OCI-LY7 (cell line): ENCODE measurements at regions not wholly inside any gene's neighbourhood (a gene's known extent, or its start where the extent isn't known, plus 50 kb on each side); places are given as distances from the start of the nearest gene placed in this dataset.

Experiments
- BruUV-seq: library from RNA; stranded (reverse); fragments of 400-500 nt; replicated peaks from 2 replicates; lab custom pipeline; 2021; lab: Mats Ljungman, UMichigan
- CTCF ChIA-PET: fragments of 300-600 bp; sonication (Branson Sonifier 250); formaldehyde crosslinking; loops from one replicate; lab custom pipeline; 2022; ENCODE audit warnings: antibody characterized with exemption; ENCODE audit not compliant: unreplicated experiment; lab: Charles Lee
- POLR2A ChIA-PET: fragments of 300-600 bp; sonication (Branson Sonifier 250); formaldehyde crosslinking; loops from one replicate; lab custom pipeline; 2022; ENCODE audit warnings: antibody characterized with exemption; lab: Charles Lee
- DNase-seq: peaks from one replicate; pipeline ENCODE4 v3.0.0-alpha.2; 2015; ENCODE audit warnings: low spot score
- H2AFZ ChIP-seq: fragments of 200-600 bp; sonication (generic), shearing (Covaris generic); 2 replicates; pipeline ENCODE4 v1.6.1; 2014; ENCODE audit warnings: mild to moderate bottlenecking, antibody characterized with exemption, low read length, moderate library complexity
- H3K27ac ChIP-seq: fragments of 200-600 bp; sonication (generic); 2 replicates; pipeline ENCODE4 v1.5.1; 2014; ENCODE audit warnings: mixed run types, low read depth, mild to moderate bottlenecking, moderate library complexity, low read length, inconsistent platforms; ENCODE audit not compliant: poor library complexity, severe bottlenecking
- H3K36me3 ChIP-seq: fragments of 200-600 bp; sonication (generic); 2 replicates; pipeline ENCODE4 v1.6.1; 2014; ENCODE audit warnings: mild to moderate bottlenecking, antibody characterized with exemption, low read length, moderate library complexity, mixed read lengths; ENCODE audit not compliant: insufficient read depth
- H3K4me1 ChIP-seq: fragments of 200-600 bp; sonication (generic); 2 replicates; pipeline ENCODE4 v1.5.1; 2014; ENCODE audit warnings: mild to moderate bottlenecking, low read length; ENCODE audit not compliant: insufficient read depth, poor library complexity, severe bottlenecking
- H3K4me2 ChIP-seq: fragments of 200-600 bp; sonication (generic); 2 replicates; pipeline ENCODE4 v1.6.1; 2014; ENCODE audit warnings: mild to moderate bottlenecking, low read length
- H3K4me3 ChIP-seq: fragments of 200-600 bp; sonication (generic); 2 replicates; pipeline ENCODE4 v1.5.1; 2014; ENCODE audit warnings: mild to moderate bottlenecking, low read depth, low read length; ENCODE audit not compliant: poor library complexity, severe bottlenecking
- H3K79me2 ChIP-seq: fragments of 200-600 bp; sonication (generic); 2 replicates; pipeline ENCODE4 v1.6.1; 2016; ENCODE audit warnings: low read depth, mild to moderate bottlenecking, low read length, moderate library complexity, mixed read lengths; ENCODE audit not compliant: insufficient read depth
- H3K9me2 ChIP-seq: fragments of 200-600 bp; sonication (generic); 2 replicates; pipeline ENCODE4 v1.6.1; 2016; ENCODE audit warnings: mild to moderate bottlenecking, low read length, mixed read lengths; ENCODE audit not compliant: insufficient read depth
- H3K9me3 ChIP-seq: fragments of 200-600 bp; sonication (generic); 2 replicates; pipeline ENCODE4 v1.6.1; 2014; ENCODE audit warnings: mild to moderate bottlenecking, mixed run types, low read length, mixed read lengths
- H4K20me1 ChIP-seq: fragments of 200-600 bp; sonication (generic); 2 replicates; pipeline ENCODE4 v1.6.1; 2014; ENCODE audit warnings: mild to moderate bottlenecking, antibody characterized with exemption, low read length, moderate library complexity, mixed read lengths; ENCODE audit not compliant: insufficient read depth
- EZH2phosphoT487 ChIP-seq: fragments of 200-600 bp; sonication (generic); IDR thresholded peaks from 2 replicates; pipeline ENCODE4 v1.6.1; 2018; ENCODE audit warnings: low read depth, borderline replicate concordance, mild to moderate bottlenecking, mixed run types, antibody characterized with exemption, low read length, moderate library complexity, mixed read lengths
- intact Hi-C: fragments of 100-400 bp; cut with micrococcal nuclease; formaldehyde crosslinking; loops from one replicate; pipeline ENCODE4 v1.10.0; 2022; ENCODE audit not compliant: unreplicated experiment
- TF ChIP-seq, protein P1 (sequence below): fragments of 200-600 bp; sonication (generic); conservative IDR thresholded peaks from 2 replicates; pipeline ENCODE4 v1.5.1; 2014; ENCODE audit warnings: mild to moderate bottlenecking, antibody characterized with exemption, low read length, moderate library complexity, mixed read lengths

GRCh38 chr9:14533867-14534640 is 159.2 kb downstream of the ZDHHC21 start:
- H3K4me2 ChIP-seq = no peak overlapping the region
- ChIA-PET CTCF (no interaction called here), POLR2A (no interaction called here)
- no peaks in the 10 kb centered on the region for H3K9me3 ChIP-seq
- no peak overlapping the region for H2AFZ ChIP-seq
- intact Hi-C loops = no loop called here
- H3K36me3 ChIP-seq = no peaks in the 10 kb centered on the region
- no peaks in the 10 kb centered on the region for H3K79me2 ChIP-seq
- H3K9me2 ChIP-seq = no peaks in the 10 kb centered on the region
- no TSS peak for BruUV-seq
- H3K27ac ChIP-seq = no peak overlapping the region
- no peak for DNase-seq
- H3K4me3 ChIP-seq = no peak overlapping the region
- H4K20me1 ChIP-seq = no peaks in the 10 kb centered on the region
- TF ChIP-seq EZH2phosphoT487 = no peak
- TF ChIP-seq, protein P1, sequence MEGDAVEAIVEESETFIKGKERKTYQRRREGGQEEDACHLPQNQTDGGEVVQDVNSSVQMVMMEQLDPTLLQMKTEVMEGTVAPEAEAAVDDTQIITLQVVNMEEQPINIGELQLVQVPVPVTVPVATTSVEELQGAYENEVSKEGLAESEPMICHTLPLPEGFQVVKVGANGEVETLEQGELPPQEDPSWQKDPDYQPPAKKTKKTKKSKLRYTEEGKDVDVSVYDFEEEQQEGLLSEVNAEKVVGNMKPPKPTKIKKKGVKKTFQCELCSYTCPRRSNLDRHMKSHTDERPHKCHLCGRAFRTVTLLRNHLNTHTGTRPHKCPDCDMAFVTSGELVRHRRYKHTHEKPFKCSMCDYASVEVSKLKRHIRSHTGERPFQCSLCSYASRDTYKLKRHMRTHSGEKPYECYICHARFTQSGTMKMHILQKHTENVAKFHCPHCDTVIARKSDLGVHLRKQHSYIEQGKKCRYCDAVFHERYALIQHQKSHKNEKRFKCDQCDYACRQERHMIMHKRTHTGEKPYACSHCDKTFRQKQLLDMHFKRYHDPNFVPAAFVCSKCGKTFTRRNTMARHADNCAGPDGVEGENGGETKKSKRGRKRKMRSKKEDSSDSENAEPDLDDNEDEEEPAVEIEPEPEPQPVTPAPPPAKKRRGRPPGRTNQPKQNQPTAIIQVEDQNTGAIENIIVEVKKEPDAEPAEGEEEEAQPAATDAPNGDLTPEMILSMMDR = no peak
- H3K4me1 ChIP-seq = no peaks in the 10 kb centered on the region

DNA sequence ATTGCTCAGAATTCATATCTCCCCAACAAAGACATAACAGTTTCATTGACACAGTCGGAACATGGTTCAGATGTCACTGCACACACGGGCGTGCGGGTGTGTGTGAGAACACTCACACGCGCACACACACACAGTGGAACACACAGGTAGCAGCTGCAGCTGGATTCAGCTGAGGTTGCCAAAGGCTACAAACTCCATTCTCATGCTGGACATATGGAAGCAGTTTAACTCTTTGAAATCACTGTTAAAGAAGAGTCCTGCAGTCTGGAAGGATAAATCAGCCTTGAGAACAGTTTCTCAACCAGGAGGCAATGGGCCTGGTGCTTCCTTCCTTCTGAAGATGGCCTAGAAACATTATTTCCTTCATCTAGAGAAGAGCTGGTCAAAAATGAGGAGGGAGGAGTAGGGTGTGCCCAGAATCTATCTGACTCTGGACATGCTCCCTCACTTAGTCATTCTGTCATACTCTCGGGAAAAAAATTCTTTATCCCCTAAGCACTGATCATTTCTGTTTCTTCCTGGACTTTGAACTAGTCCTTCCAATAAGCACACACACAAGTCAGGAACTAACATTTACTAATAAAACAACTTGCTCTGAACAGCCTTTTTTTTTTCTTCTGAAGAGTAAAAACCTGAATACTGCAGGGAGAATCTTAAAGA is 160.6 kb downstream of the ZDHHC21 start:
- Histone ChIP-seq H3K4me1 (no peaks in the 10 kb centered on the region), H3K4me3 (no peak overlapping the region), H3K36me3 (no peaks in the 10 kb centered on the region), H2AFZ (no peak overlapping the region), H3K9me2 (no peaks in the 10 kb centered on the region), H3K4me2 (no peak overlapping the region), H3K9me3 (no peaks in the 10 kb centered on the region), H3K79me2 (no peaks in the 10 kb centered on the region), H3K27ac (no peak overlapping the region), H4K20me1 (no peaks in the 10 kb centered on the region)
- ChIA-PET CTCF (no interaction called here), POLR2A (interaction anchor here (0.6 to 0.8 kb wide), 2 partner anchors 17 to 474 kb away, joined by 3 read pairs; no protein-coding TSS in a partner anchor)
- intact Hi-C loops = no loop called here
- BruUV-seq = no TSS peak
- DNase-seq = no peak
- TF ChIP-seq EZH2phosphoT487 = no peak
- TF ChIP-seq, protein P1 = no peak
